Prostate gland (tissue), 2 donors: ENCODE measurements at regions not wholly inside any gene's neighbourhood (a gene's known extent, or its start where the extent isn't known, plus 50 kb on each side); places are given as distances from the start of the nearest gene placed in this dataset.

Source experiments
- DNase-seq: peaks from one replicate; pipeline ENCODE4 v3.0.0-alpha.2; 2019; ENCODE audit warnings: low spot score
- H3K27ac ChIP-seq, 2 donors: fragments of 200-600 bp; sonication (generic); 2 replicates each; pipeline ENCODE4 v1.5.1; 2017 to 2019
- H3K27me3 ChIP-seq: fragments of 200-600 bp; sonication (generic); replicated peaks from 2 replicates; pipeline ENCODE4 v1.5.1; 2019; ENCODE audit not compliant: insufficient read depth
- H3K36me3 ChIP-seq, 2 donors: fragments of 200-600 bp; sonication (generic); 1 replicate in 1 of 2; 2 replicates in 1 of 2; pipeline versions ENCODE4 v1.5.1 to v1.8.1; 2017 to 2019
- H3K4me1 ChIP-seq: fragments of 200-600 bp; sonication (generic); replicated peaks from 2 replicates; pipeline ENCODE4 v1.5.1; 2019
- H3K4me3 ChIP-seq, 2 donors: fragments of 200-600 bp; sonication (generic); 2 replicates each; pipeline ENCODE4 v1.5.1; 2017 to 2019
- H3K9me3 ChIP-seq: fragments of 200-600 bp; sonication (generic); 2 replicates; pipeline ENCODE4 v1.5.1; 2017
- POLR2A ChIP-seq: fragments of 450-650 bp; IDR thresholded peaks from one replicate; pipeline ENCODE4 v1.6.1; 2016; ENCODE audit warnings: antibody characterized with exemption, mild to moderate bottlenecking
- POLR2AphosphoS5 ChIP-seq: sonication (generic); formaldehyde crosslinking; IDR thresholded peaks from one replicate; pipeline ENCODE4 v1.6.1; 2017; ENCODE audit warnings: antibody characterized with exemption
- WGBS: methylation state at CpG from one replicate; pipeline ENCODE4 v1.1.5; 2018; 5-methylcytosine and 5-hydroxymethylcytosine counted together
- intact Hi-C: fragments of 100-400 bp; cut with DNase I; formaldehyde crosslinking; loops from one replicate; pipeline ENCODE4 v1.14.2; 2022
- TF ChIP-seq, protein P1 (sequence below), 4 experiments: fragments of 200-600 bp in 2 of 4; fragments of 450-650 bp in 2 of 4; sonication (generic) in 2 of 4; IDR thresholded peaks; 1 replicate in 3 of 4; 2 replicates in 1 of 4; pipeline ENCODE4 v1.5.1; 2016 to 2019; ENCODE audit warnings: antibody characterized with exemption in 4 of 4, mild to moderate bottlenecking in 2 of 4, moderate library complexity in 2 of 4

DNA sequence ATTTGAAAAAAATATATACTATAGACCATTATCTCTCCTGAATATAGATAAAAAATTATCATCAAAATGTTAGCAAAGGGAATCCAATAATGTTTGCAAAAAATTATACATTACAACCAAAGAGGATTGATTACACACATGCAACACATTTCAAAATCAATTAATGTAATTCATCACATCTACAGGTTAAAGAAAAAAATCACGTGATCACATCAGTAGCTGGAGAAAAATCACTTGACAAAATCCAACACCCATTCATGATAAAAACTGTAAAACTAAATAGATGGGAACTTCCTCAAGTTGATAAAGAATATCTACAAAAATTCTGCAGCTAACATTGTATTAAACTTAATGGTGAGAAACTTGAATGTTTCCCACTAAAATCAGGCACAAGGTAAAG is 1047.5 kb upstream of the CNTNAP5 start:
- Histone ChIP-seq H3K9me3 (no peaks in the 10 kb centered on the region), H3K27me3 (no peaks in the 10 kb centered on the region), H3K36me3 (no peaks in the 10 kb centered on the region), H3K4me3 (no peak overlapping the region), H3K27ac (no peak overlapping the region), H3K4me1 (no peaks in the 10 kb centered on the region)
- 88% methylated on average over 1 of the region's 1 CpG for WGBS
- TF ChIP-seq, protein P1, sequence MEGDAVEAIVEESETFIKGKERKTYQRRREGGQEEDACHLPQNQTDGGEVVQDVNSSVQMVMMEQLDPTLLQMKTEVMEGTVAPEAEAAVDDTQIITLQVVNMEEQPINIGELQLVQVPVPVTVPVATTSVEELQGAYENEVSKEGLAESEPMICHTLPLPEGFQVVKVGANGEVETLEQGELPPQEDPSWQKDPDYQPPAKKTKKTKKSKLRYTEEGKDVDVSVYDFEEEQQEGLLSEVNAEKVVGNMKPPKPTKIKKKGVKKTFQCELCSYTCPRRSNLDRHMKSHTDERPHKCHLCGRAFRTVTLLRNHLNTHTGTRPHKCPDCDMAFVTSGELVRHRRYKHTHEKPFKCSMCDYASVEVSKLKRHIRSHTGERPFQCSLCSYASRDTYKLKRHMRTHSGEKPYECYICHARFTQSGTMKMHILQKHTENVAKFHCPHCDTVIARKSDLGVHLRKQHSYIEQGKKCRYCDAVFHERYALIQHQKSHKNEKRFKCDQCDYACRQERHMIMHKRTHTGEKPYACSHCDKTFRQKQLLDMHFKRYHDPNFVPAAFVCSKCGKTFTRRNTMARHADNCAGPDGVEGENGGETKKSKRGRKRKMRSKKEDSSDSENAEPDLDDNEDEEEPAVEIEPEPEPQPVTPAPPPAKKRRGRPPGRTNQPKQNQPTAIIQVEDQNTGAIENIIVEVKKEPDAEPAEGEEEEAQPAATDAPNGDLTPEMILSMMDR (IDR thresholded peaks at IDR 0.05), result no peak
- TF ChIP-seq POLR2AphosphoS5 (no peak), POLR2A (no peak)
- no peak for DNase-seq
- intact Hi-C loops, result no loop called here

DNA sequence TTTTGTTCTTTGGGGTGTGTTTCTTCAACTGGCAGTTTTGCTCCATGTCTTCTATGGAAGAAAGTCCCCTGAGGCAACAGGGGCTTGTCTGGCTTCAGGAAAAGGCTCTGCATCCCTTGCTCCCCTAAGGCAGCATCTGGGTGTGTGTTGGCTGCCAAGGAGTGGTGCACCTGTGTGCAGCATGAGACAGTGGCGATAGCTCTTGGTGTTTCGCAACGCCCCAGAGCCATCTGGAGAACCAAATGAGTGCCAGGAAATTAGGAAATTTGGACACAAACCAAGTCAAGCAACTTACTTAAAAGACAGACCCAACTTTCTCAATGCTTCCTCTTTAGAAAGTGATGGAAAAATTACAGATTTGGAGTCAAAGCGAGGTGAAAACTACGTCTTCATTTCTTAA is 1044.4 kb upstream of the CNTNAP5 start:
- WGBS, result 53% methylated on average over 5 of the region's 5 CpGs
- Histone ChIP-seq H3K27ac (no peak overlapping the region), H3K27me3 (no peaks in the 10 kb centered on the region), H3K36me3 (no peaks in the 10 kb centered on the region), H3K4me3 (no peak overlapping the region), H3K9me3 (no peaks in the 10 kb centered on the region), H3K4me1 (no peaks in the 10 kb centered on the region)
- intact Hi-C loops, result no loop called here
- no peak for TF ChIP-seq POLR2AphosphoS5
- TF ChIP-seq, protein P1 (IDR thresholded peaks at IDR 0.05), result no peak
- TF ChIP-seq POLR2A, result no peak
- no peak for DNase-seq

GRCh38 chr2:122982936-122983335 is 1042.2 kb upstream of the CNTNAP5 start:
- Histone ChIP-seq H3K27ac (no peak overlapping the region), H3K4me3 (no peak overlapping the region), H3K9me3 (no peaks in the 10 kb centered on the region), H3K4me1 (no peaks in the 10 kb centered on the region), H3K36me3 (no peaks in the 10 kb centered on the region), H3K27me3 (no peaks in the 10 kb centered on the region)
- no peak for DNase-seq
- intact Hi-C loops, result no loop called here
- TF ChIP-seq POLR2AphosphoS5 (no peak), POLR2A (no peak)
- TF ChIP-seq, protein P1 (IDR thresholded peaks at IDR 0.05), result no peak
- 79% methylated on average over 1 of the region's 1 CpG for WGBS

GRCh38 chr2:122988395-122989221 is 1036.5 kb upstream of the CNTNAP5 start:
- Histone ChIP-seq H3K4me3 (no peak overlapping the region), H3K27me3 (no peaks in the 10 kb centered on the region), H3K36me3 (no peaks in the 10 kb centered on the region), H3K27ac (no peak overlapping the region), H3K4me1 (no peaks in the 10 kb centered on the region), H3K9me3 (no peaks in the 10 kb centered on the region)
- DNase-seq, result no peak
- 62% methylated on average over 8 of the region's 8 CpGs for WGBS
- TF ChIP-seq, protein P1 (IDR thresholded peaks at IDR 0.05), result no peak
- no peak for TF ChIP-seq POLR2A
- no peak for TF ChIP-seq POLR2AphosphoS5
- intact Hi-C loops, result no loop called here

DNA sequence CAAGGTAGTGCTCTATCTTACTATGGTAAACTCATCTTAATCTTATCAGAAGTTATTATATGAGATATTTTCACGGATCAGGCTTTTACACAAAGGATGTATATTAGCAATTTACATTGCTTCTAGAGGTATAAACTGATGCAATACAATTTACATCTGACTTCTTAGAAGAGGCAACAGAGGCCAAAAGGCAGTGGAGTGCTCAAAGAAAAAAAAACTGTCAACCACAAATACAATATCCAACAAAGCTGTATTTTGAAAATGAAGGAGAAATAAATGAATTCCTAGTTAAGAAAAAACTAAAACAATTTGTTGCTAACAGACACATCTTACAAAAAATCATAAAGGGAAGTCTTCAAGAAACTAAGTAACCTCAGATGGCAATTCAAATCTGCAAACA is 1031.5 kb upstream of the CNTNAP5 start:
- Histone ChIP-seq H3K27me3 (no peaks in the 10 kb centered on the region), H3K4me1 (no peaks in the 10 kb centered on the region), H3K27ac (no peak overlapping the region), H3K4me3 (no peak overlapping the region), H3K36me3 (no peaks in the 10 kb centered on the region), H3K9me3 (no peaks in the 10 kb centered on the region)
- WGBS, result 88% methylated on average over 1 of the region's 1 CpG
- TF ChIP-seq POLR2AphosphoS5, result no peak
- TF ChIP-seq POLR2A, result no peak
- TF ChIP-seq, protein P1 (IDR thresholded peaks at IDR 0.05), result no peak
- DNase-seq, result no peak
- intact Hi-C loops, result no loop called here
